GM23338 (cell line): ENCODE measurements at regions not wholly inside any gene's neighbourhood (a gene's known extent, or its start where the extent isn't known, plus 50 kb on each side); places are given as distances from the start of the nearest gene placed in this dataset.

Source experiments
- CTCF ChIP-seq, 2 experiments: fragments of 200-600 bp in 1 of 2; sonication (generic) in 1 of 2; conservative IDR thresholded peaks; 2 replicates each; pipeline versions ENCODE4 v1.5.1 to v1.6.1; 2016 to 2017; ENCODE audit warnings: antibody characterized with exemption in 2 of 2, low read depth in 2 of 2, mild to moderate bottlenecking in 2 of 2, moderate library complexity in 1 of 2
- EZH2 ChIP-seq: fragments of 200-600 bp; sonication (generic); IDR thresholded peaks from one replicate; pipeline ENCODE4 v1.8.0; 2017; ENCODE audit warnings: antibody characterized with exemption, mild to moderate bottlenecking, low read depth; ENCODE audit not compliant: unreplicated experiment
- JUNB ChIP-seq: IDR thresholded peaks from one replicate; pipeline ENCODE4 v1.6.1; 2016; ENCODE audit warnings: antibody characterized with exemption; ENCODE audit not compliant: unreplicated experiment
- POLR2AphosphoS5 ChIP-seq: IDR thresholded peaks from 2 replicates; pipeline ENCODE4 v1.6.1; 2016; ENCODE audit warnings: antibody characterized with exemption, low read depth

- TF ChIP-seq CTCF (conservative IDR thresholded peaks at IDR 0.05; ENCODE audit: low read depth in 2 of 2) (no peak), POLR2AphosphoS5 (no peak), JUNB (no peak), EZH2 (no peak)
Measured at GRCh38 chr5:7131680-7132079, 264.3 kb upstream of the ADCY2 start.
